HUES64 (cell line): ENCODE measurements at regions not wholly inside any gene's neighbourhood (a gene's known extent, or its start where the extent isn't known, plus 50 kb on each side); places are given as distances from the start of the nearest gene placed in this dataset.
"Not testable (repeated sequence)": the region's sequence is repeated elsewhere in the genome, so short reads cannot be mapped to it uniquely, and the experiment has no call there.

Experiments
- H3K27ac ChIP-seq: 2 replicates; pipeline ENCODE4 v1.7.0; 2013; ENCODE audit warnings: low read depth, low read length, inconsistent platforms
- H3K27me3 ChIP-seq: 2 replicates; pipeline ENCODE4 v1.6.1; 2013; ENCODE audit warnings: mild to moderate bottlenecking, low read length; ENCODE audit not compliant: insufficient read depth
- H3K36me3 ChIP-seq: 2 replicates; pipeline ENCODE4 v1.6.1; 2013; ENCODE audit warnings: mild to moderate bottlenecking, low read length; ENCODE audit not compliant: insufficient read depth
- H3K4me1 ChIP-seq: 2 replicates; pipeline ENCODE4 v1.6.1; 2013; ENCODE audit warnings: mild to moderate bottlenecking, low read length, moderate library complexity; ENCODE audit not compliant: insufficient read depth
- H3K4me3 ChIP-seq: 2 replicates; pipeline ENCODE4 v1.5.1; 2013; ENCODE audit warnings: mild to moderate bottlenecking, low read length, moderate library complexity
- H3K9ac ChIP-seq: 2 replicates; pipeline ENCODE4 v1.6.1; 2013; ENCODE audit warnings: mild to moderate bottlenecking, low read depth, low read length
- H3K9me3 ChIP-seq: 2 replicates; pipeline ENCODE4 v1.6.1; 2013; ENCODE audit warnings: low read depth, low read length; ENCODE audit not compliant: insufficient read depth
- WGBS: fragments of 150-250, 120-280 bp; methylation state at CpG from one replicate; pipeline ENCODE4 v1.1.7; 2013; ENCODE audit warnings: missing lambda C conversion rate; 5-methylcytosine and 5-hydroxymethylcytosine counted together

GRCh38 chr10:29224631-29225030, 64.2 kb upstream of the LYZL1 start:
- Histone ChIP-seq H3K9me3 (no peaks in the 10 kb centered on the region), H3K4me3 (no peak overlapping the region), H3K27me3 (no peaks in the 10 kb centered on the region), H3K4me1 (peaks cover 11% of the 10 kb centered on the region), H3K27ac (no peak overlapping the region), H3K9ac (no peak overlapping the region), H3K36me3 (no peaks in the 10 kb centered on the region)
- WGBS = 100% methylated on average over 1 of the region's 1 CpG

GRCh38 chr10:29227201-29227600, 61.7 kb upstream of the LYZL1 start:
- no peak overlapping the region for H3K4me3 ChIP-seq
- no peaks in the 10 kb centered on the region for H3K36me3 ChIP-seq
- H3K27ac ChIP-seq = no peak overlapping the region
- no peaks in the 10 kb centered on the region for H3K27me3 ChIP-seq
- no peaks in the 10 kb centered on the region for H3K9me3 ChIP-seq
- 92% methylated on average over 2 of the region's 2 CpGs for WGBS
- peaks cover 11% of the 10 kb centered on the region for H3K4me1 ChIP-seq
- no peak overlapping the region for H3K9ac ChIP-seq

DNA sequence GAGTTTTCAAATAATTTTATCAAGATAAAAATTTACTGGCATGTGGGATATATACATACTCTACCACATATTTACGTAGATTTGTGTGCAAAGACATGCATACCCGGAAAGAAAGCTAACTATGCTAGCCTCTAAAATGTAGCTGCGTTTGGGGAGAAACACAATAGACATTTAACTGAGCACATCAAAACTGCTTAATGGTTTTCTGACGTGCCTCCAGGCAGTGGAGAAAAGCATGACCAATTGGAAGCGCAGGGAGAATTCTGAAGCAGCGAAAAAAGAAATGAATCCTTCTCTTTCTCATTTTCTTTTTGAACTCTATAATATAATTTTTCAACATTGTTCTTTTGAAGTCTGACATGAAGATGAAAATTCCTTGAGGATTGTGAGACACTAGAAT, 60.3 kb upstream of the LYZL1 start:
- H3K4me3 ChIP-seq = no peak overlapping the region

DNA sequence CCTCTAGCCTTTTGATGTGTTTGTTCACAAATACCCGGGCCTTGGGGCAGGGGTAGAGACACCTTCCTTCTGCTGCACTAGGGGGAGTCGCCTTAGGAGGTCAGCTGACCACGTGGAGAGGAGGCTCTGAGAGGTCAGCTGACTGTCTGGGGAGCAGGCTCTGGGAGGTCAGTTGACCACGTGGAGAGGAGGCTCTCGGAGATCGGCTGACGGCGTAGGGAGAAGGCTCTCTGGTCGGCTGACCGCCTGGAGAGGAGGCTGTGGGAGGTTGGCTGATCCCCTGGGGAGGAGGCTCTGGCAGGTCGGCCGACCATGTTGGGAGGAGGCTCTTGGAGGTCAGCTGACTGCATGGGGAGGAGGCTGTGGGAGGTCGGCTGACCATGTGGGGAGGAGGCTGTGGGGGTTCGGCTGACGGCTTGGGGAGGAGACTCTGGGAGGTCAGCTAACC, 59.6 kb upstream of the LYZL1 start:
- Histone ChIP-seq H3K9ac (no peak overlapping the region), H3K27ac (no peak overlapping the region), H3K4me3 (no peak overlapping the region), H3K9me3 (no peaks in the 10 kb centered on the region), H3K4me1 (peaks cover 11% of the 10 kb centered on the region), H3K36me3 (no peaks in the 10 kb centered on the region), H3K27me3 (no peaks in the 10 kb centered on the region)
- WGBS = 91% methylated on average over 15 of the region's 15 CpGs

More for the DNA sequence above, 60.3 kb upstream of the LYZL1 start:
- no peak overlapping the region for H3K9ac ChIP-seq
- WGBS = 86% methylated on average over 6 of the region's 6 CpGs
- no peaks in the 10 kb centered on the region for H3K9me3 ChIP-seq
- no peak overlapping the region for H3K27ac ChIP-seq
- no peaks in the 10 kb centered on the region for H3K36me3 ChIP-seq
- H3K27me3 ChIP-seq = no peaks in the 10 kb centered on the region
- peaks cover 11% of the 10 kb centered on the region for H3K4me1 ChIP-seq

- not testable (repeated sequence) for H3K27ac ChIP-seq, H3K27me3 ChIP-seq, H3K9me3 ChIP-seq, H3K9ac ChIP-seq, H3K4me1 ChIP-seq, H3K36me3 ChIP-seq, H3K4me3 ChIP-seq
- WGBS = 96% methylated on average over 13 of the region's 13 CpGs
These were observed 52.0 kb upstream of the LYZL1 start for GRCh38 chr10:29236910-29237309.

DNA sequence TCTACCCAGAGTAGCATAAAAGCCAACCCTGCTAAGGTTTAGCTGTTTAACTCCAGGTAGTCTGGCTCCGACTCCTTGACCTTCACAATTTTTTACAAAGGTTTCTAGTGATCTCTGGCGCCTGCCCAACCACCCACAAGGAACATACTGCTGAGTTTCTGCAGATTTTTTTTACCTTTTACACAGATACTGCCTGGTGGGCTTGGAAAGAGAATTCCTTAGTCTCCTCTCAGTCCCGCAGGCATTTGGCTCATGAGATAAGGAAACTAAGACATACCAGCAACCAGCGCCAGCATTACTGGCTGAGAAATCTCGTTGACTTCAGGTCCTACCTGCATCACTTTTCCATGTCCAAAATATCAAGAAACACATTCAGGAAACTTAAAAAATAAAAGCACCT, 51.1 kb upstream of the LYZL1 start:
- WGBS = 81% methylated on average over 5 of the region's 5 CpGs
- Histone ChIP-seq H3K27me3 (no peaks in the 10 kb centered on the region), H3K9me3 (no peaks in the 10 kb centered on the region), H3K9ac (no peak overlapping the region), H3K4me1 (no peaks in the 10 kb centered on the region), H3K4me3 (no peak overlapping the region), H3K36me3 (no peaks in the 10 kb centered on the region), H3K27ac (no peak overlapping the region)

DNA sequence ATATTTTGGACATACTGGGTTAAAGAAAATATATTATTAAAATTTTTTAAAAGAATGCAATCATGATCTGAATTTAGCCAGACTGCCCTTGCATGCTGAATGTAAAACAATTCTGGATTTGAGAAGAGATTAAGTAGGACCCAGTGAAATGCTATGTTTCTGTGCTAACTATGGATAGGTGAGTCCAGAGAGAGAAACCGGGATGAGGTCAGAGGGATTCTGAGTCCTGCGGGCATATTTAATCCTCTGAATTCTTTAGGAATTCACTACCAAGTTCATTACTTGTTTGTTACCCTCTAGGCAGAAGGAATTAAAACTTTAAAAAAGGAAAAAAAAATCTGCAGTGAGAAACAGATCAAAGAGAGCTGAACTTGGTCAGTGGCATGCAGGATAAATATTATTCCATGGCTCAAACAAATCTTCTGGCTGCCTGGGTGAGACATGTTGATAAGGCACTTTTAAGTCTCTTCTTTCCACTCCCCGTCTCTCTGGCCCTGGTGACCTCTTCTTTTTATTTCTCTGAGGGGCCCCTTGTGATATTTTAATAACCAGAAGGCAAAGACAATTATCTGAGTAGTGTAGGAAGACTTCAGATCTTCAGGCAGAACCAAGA, 50.2 kb upstream of the LYZL1 start:
- WGBS = 89% methylated on average over 2 of the region's 3 CpGs
- Histone ChIP-seq H3K4me3 (no peak overlapping the region), H3K27ac (no peak overlapping the region), H3K9me3 (no peaks in the 10 kb centered on the region), H3K9ac (no peak overlapping the region), H3K4me1 (no peaks in the 10 kb centered on the region), H3K27me3 (no peaks in the 10 kb centered on the region), H3K36me3 (no peaks in the 10 kb centered on the region)
